ENCODE measurements at regions not wholly inside any gene's neighbourhood (a gene's known extent, or its start where the extent isn't known, plus 50 kb on each side); places are given as distances from the start of the nearest gene placed in this dataset.

DNA sequence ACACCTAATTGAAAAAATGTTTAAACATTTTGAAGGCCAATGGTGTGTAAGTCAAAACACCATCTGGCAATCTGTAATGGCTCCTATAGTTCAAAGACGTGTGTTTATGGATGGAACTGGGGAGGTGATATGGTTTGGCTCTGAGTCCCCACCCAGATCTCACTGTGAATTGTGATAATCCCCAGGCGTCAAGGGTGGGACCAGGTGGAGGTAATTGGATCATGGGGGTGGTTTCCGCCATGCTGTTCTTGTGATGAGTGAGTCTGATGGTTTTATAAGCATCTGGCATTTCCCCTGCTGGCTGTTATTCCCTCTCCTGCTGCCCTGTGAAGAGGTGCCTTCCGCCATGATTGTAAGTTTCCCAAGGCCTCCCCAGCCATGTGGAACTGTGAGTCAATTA lies 52.2 kb downstream of the ADRA2C start:
- no peak for DNase-seq

DNA sequence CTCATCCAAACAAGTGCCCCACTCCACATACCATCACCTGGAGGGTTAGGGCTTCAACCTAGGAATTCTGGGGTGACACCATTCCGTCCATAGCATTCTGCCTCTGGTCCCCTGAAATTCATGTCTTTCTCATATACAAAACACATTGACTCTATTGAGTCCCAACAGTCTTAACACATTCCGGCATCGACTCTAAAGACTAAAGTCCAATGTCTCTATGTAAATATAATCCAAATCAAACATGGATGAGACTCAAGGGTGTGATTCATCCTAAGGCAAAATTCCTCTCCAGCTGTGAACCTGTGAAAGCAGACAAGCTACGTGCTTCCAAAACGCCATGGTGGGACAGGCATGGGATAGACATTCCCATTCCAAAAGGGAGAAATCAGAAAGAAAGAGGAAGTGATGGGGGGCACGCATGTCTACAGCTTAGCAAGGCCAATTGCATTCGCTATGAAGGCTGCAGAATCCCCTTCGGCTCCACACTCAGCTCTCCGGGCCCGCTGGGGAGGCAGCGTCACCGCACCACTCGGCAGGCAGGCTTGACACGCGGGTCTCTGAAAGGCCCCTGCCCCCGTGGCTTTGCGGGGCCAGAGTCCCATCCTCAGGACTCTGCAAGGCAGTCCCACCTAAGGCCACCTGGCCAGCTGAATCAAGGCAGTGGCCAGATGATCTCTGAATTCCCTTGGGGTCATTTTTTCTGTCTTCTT lies 53.2 kb downstream of the ADRA2C start:
- DNase-seq: no peak

- no peak for DNase-seq
Measured at GRCh38 chr4:3820016-3820805, 54.0 kb downstream of the ADRA2C start.

DNA sequence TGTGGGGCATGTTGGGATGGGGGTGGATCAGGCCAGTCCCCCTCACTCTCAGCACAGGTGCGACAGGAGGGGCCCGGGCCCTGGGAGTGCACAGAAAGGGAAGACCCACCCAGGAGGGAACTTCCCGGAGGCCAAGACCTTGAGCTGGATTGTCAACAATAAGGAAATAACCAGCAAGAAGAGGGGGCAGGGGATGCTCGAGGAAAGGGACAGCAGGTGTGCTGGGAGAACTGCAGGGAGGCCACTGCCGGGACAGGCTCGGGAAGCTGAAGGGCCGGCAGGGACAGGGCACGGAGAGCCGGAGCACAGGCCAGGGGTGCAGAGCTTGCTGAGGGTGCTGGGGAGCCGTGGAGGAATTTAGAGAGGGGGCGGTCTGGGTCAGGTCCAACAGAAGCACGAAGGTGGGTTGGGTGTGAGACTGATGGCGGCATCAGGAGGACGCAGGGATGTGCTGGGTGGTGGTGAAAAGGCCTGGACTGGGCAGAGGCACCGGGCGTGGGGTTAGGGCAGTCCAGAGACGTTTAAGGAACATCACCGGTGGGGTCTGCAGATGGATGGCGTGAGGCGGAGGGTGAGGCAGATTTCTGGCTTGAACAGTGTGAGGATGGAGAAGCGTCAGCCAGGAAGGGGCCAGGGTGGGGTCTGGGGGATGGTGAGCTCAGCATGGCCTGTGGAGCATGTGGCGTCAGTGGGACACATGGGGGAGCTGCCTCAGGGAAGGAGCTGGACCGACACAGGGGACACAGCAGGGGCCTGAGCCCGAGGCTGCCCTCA lies 54.8 kb downstream of the ADRA2C start:
- no peak for DNase-seq

- DNase-seq: no peak
Measured at GRCh38 chr4:3821580-3822229, 55.5 kb downstream of the ADRA2C start.

DNA sequence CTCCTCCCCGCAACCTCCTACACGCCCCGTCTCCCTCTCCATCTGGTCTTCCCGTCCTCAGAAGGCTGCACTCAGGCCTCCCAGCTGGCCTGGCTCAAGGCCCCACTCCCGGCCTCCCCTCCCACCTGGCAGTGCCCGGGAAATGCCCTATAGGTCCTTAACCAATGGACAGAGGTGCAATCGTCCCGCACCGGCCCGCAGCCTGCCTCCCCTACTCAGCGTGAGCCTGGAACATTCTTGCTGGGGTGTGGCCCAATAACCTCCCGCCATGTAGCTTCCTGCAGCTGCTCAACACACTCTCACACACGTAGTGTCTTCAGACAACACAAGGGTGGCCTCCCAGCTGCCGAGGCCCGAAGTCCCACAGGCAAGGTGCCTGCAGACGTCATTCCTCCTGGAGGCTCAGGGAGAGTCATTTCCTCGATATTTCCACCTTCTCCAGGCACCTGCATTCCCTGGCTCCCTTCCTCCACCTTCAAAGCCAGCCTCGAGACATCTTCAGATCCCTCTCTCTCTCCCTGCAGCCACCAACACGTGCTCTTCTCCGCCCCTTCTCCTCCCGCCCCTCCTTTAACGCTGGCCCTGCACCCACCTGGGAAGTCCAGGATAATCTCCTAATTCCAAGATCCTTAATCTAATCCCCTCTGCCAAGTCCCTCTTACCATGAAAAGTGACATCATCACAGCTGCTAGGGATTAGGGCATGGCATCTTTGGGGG lies 56.2 kb downstream of the ADRA2C start:
- DNase-seq: no peak

DNA sequence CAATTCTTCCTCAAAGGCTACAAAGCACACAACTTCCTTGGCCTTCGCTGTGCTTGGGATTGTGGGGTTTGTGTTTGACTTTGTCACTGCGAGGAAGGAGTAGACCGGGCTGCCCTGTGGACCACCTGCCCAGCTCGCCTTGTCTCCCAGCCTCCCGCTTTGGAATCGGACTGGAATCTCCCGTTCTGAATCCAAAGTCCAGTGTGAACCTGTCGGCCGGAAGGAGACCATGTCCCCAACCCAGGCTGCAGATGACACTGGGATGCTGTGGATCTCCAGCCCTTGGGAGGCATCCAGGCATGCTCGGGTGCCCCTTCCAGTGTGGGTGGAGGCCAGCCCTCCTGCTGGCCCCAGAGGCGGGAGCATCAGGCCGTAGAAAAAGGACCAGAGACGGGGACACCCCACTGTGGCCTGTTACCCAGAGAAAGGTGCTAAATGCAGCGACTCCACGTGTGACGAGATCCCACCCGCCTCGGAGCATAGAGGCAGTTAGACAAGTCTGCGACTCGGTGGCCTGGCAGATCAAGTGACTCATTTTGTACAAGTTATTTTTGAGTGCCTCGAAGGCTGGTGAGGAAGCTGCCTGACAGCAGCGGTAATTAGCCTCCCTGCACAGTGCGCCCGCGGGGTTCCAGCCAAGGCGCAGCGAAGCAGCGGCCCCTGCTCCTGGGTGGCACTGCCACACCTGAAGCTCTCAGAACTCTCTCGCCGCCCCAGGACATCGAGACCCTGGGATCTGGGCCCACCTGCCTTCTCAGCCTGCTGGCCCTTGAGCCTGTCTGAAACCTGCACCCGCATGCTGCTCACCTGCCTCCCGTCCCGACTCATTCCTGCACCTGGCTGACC lies 57.5 kb downstream of the ADRA2C start:
- DNase-seq: no peak

DNA sequence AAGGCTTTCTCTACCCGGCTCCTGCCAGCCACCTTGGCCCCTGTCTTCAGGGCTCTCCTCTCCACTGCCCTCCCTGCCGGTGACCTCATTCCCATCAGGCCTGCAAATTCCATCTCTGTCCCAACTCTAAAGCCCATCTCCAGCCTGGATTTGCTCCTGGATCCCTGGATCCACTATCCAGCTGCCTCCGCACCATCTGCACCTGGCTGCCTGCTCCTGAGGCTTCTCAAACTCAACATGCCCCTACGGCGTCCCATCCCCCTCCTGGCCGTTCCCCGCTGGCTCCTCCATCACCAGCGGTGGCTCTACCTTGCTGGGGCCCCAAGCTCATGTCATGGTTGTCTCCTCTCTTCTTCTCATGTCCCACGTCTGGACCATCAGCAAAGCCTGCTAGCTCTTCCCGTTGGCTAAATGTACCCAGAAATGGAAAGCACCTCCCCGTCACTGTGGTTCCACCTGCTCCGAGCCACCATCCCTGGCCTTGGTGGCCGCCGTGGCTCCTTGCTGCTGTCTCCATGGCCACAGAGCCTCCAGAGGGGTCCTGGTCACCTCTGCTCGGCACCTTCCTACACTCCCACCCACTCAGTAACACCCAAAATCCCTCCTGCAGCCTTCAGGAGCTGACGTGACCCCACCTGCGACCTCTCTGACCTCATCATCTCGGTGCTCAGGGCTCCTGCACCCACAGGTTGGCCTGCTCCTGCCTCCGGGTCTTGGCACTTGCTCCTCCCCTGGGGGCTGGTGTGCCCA lies 58.5 kb downstream of the ADRA2C start:
- no peak for DNase-seq

GRCh38 chr4:3825530-3825929 lies 59.3 kb downstream of the ADRA2C start:
- DNase-seq: no peak

- DNase-seq: no peak
Measured at GRCh38 chr4:3826247-3827172, 60.3 kb downstream of the ADRA2C start.

DNA sequence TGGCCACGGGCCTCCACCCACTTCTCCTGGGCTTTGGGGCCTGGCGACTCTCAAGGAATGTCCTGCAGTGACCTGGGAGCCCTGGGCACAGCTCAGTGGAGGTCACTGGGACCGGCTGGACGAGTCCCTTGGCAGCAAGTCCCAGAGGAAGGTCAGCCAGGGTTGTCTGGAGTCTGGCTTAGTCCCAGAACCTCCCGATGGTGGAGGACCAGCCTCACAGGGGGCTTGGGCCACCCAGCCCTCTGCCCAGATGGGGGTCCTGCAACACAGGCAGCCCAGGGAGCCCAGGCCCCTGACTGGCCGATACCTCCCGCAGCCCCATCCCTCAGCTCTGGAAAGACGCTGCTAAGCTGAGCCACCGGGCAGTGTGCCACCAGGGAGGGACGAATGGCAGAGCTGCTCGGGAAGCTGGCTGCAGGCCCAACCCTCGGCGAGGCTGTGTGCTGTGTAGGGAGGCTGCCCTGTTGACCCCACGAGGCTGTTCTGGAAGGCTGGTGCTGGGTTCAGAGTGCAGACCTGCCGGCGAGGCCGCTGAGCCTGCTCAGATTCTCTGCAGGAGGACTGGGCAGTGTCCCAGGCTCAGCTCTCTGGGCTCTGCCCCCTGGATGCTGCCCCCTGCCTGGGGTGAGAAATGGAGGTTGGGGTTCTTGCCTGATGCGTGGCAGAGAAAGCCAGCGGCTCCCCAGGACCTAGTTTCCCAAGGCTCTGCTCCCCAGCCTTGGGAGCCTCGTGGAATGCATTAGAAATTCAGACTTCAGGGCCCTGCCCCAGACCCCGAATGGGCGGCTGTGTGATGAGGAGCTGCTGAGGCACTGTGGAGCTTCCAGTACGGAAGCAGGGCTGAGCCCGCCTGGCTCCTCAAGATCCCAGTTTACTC lies 61.7 kb downstream of the ADRA2C start:
- no peak for DNase-seq

DNA sequence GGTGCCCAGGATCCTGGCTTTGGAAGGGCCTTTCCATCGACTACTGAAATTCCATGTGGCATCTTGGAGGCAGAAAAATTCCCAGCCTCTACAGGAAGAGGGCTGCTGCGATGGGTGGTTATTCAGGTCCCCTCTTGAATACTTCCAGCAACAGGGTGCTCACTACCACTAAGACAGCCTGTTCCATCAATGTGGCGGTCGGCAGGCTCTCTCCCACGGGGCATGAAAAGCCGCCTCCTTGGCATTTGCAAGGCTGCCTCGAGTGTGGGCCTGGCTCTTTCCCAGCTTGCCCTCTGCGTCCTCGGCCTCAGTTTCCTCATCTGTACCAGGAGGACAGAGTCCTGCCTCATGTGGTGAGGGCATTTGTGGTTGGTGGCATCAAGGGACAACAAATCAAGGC lies 62.4 kb downstream of the ADRA2C start:
- DNase-seq: no peak

DNA sequence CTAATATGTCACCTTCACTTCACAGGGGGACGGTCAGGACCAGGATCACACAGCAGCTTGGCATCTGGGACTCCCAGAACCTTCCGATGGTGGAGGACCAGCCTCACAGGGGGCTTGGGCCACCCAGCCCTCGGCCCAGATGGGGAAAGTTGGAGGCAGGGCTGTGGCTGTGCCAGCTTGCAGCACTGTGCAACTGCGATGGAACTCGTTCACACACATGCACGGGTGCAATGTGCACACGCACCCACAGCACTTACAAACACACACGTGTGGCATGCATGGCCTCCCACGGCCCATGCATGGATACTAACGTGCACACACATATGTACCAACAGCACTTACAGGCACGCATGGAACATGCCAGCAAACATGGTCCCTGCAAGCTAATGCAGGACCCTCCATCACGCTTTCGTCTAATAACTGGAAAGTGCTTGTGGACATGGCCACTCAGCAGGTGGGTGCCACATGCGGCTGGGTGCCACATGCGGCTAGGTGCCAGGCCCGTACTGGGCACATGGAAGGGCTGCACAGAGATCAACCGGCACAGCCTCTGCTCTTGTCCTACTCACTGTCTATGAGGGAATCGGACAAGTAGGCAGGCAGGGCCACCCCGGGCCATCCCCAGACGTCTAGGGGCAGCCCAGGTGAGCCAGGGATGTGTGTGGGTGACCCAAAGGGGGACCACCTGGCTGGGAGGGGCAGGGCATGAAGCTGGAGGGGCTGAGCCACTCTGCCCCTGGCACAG lies 63.2 kb downstream of the ADRA2C start:
- no peak for DNase-seq

- DNase-seq: no peak
Measured at GRCh38 chr4:3829956-3830773, 64.0 kb downstream of the ADRA2C start.

- DNase-seq: no peak
Measured at GRCh38 chr4:3830774-3831528, 64.8 kb downstream of the ADRA2C start.

DNA sequence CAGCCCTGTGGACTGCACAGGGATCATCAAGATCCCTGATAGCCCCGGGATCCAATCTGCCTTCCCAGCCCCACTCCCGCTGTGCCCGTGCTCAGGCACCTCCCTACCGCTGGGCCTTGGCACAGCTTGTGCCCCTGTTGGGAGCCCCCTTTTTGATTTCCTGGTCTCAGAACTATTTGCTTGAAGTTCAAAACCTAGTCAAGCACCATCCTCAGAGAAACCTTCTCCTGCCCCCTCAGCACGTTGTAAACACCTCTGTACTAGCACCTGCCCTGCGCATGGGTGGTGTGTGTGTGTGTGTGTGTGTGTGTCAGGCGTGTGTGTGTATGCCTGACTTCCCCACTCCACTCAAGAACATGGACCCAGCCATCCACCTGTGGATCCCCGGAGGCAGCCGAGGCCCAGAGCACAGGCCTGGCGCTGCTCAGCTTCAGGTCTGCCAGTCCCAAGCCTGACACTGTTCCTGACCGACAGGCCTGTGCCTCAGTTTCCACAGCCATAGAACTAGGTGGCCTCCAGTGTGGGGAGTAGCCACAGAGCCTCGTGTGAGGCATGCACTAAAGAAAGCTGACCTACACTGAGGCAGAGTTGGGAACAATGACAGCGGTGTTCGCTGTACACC lies 65.5 kb downstream of the ADRA2C start:
- no peak for DNase-seq
